ENCODE measurements at regions not wholly inside any gene's neighbourhood (a gene's known extent, or its start where the extent isn't known, plus 50 kb on each side); places are given as distances from the start of the nearest gene placed in this dataset.
"Not testable (repeated sequence)": the region's sequence is repeated elsewhere in the genome, so short reads cannot be mapped to it uniquely, and the experiment has no call there.

GRCh38 chr6:40146902-40147301 is 212.6 kb upstream of the MOCS1 start:
- no peak for DNase-seq

- DNase-seq, result no peak
Measured at GRCh38 chr6:40139447-40139846, 205.2 kb upstream of the MOCS1 start.

GRCh38 chr6:40138273-40138720 is 204.0 kb upstream of the MOCS1 start:
- no peak for DNase-seq

GRCh38 chr6:40135491-40136072 is 201.3 kb upstream of the MOCS1 start:
- no peak for DNase-seq

- not testable (repeated sequence) for DNase-seq
Measured at GRCh38 chr6:40133981-40134380, 199.7 kb upstream of the MOCS1 start.

- no peak for DNase-seq
Measured at GRCh38 chr6:40131675-40132074, 197.4 kb upstream of the MOCS1 start.

- DNase-seq, result no peak
Measured at GRCh38 chr6:40128127-40128526, 193.9 kb upstream of the MOCS1 start.

GRCh38 chr6:40125680-40126394 is 191.6 kb upstream of the MOCS1 start:
- no peak for DNase-seq

- DNase-seq, result no peak
Measured at GRCh38 chr6:40124924-40125323, 190.7 kb upstream of the MOCS1 start.

GRCh38 chr6:40116832-40117231 is 182.6 kb upstream of the MOCS1 start:
- DNase-seq, result no peak

GRCh38 chr6:40112350-40112749 is 178.1 kb upstream of the MOCS1 start:
- DNase-seq, result no peak

GRCh38 chr6:40108736-40109135 is 174.5 kb upstream of the MOCS1 start:
- DNase-seq, result no peak

GRCh38 chr6:40106840-40107239 is 172.6 kb upstream of the MOCS1 start:
- no peak for DNase-seq

- no peak for DNase-seq
Measured at GRCh38 chr6:40098774-40099173, 164.5 kb upstream of the MOCS1 start.

- DNase-seq, result no peak
Measured at GRCh38 chr6:40097590-40097989, 163.3 kb upstream of the MOCS1 start.

- DNase-seq, result no peak
Measured at GRCh38 chr6:40083141-40083920, 149.1 kb upstream of the MOCS1 start.

GRCh38 chr6:40082278-40083043 is 148.2 kb upstream of the MOCS1 start:
- DNase-seq, result no peak

- DNase-seq, result no peak
Measured at GRCh38 chr6:40077736-40078135, 143.5 kb upstream of the MOCS1 start.

- DNase-seq, result no peak
Measured at GRCh38 chr6:40077315-40077714, 143.1 kb upstream of the MOCS1 start.

- no peak for DNase-seq
Measured at GRCh38 chr6:40075056-40075590, 140.9 kb upstream of the MOCS1 start.

- no peak for DNase-seq
Measured at GRCh38 chr6:40074306-40075055, 140.2 kb upstream of the MOCS1 start.

- no peak for DNase-seq
Measured at GRCh38 chr6:40066372-40066771, 132.1 kb upstream of the MOCS1 start.
